ENCODE measurements at regions not wholly inside any gene's neighbourhood (a gene's known extent, or its start where the extent isn't known, plus 50 kb on each side); places are given as distances from the start of the nearest gene placed in this dataset.

DNA sequence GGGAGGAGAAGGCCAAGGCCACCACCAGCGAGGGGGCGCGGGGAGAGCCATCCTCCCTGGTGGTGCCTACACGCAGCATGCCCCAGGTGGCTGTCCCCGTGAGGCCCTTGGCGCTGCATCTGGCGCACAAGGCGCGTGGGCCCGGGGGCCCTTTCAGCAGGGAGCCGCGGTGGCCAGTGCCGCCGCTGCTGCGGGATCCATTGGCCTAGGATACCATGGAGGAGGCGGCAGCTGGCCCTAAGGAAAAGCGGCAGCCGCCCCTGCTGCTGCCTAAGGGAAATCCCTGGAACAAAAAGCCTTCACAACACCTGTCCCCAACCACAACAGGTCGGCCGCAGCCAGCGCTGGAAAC, 1059.6 kb downstream of the TECRL start:
- Histone ChIP-seq H3K56ac (ENCODE audit: insufficient read length, low read depth, low read length) (no peak overlapping the region), H2BK20ac (ENCODE audit: low read depth, low read length, poor library complexity, severe bottlenecking) (no peak overlapping the region), H3K79me1 (ENCODE audit: insufficient read depth, low read depth, low read length, poor library complexity, severe bottlenecking) (no peaks in the 10 kb centered on the region), H3K23me2 (ENCODE audit: insufficient read length, low read depth, low read length, poor library complexity, severe bottlenecking) (no peaks in the 10 kb centered on the region), H3K18ac (ENCODE audit: insufficient read length, low read depth, low read length) (no peak overlapping the region), H4K8ac (replicated peaks; ENCODE audit: insufficient read length, low read depth, low read length) (no peak overlapping the region), H2AFZ (ENCODE audit: low read length) (no peak overlapping the region), H3K23ac (ENCODE audit: insufficient read length, low read depth, low read length) (no peak overlapping the region), H4K91ac (ENCODE audit: insufficient read length, low read depth, low read length) (no peak overlapping the region), H3K4me1 (ENCODE audit: insufficient read depth, low read length) (no peaks in the 10 kb centered on the region), H3K4me2 (ENCODE audit: insufficient read depth, insufficient read length, low read length) (no peak overlapping the region), H2BK120ac (ENCODE audit: low read depth, low read length, poor library complexity, severe bottlenecking) (no peak overlapping the region), H2BK15ac (ENCODE audit: low read depth, low read length) (no peak overlapping the region), H3K9me3 (ENCODE audit: control insufficient read depth, low read depth, low read length) (peaks cover 24% of the 10 kb centered on the region), H2BK12ac (ENCODE audit: insufficient read length, low read depth, low read length) (no peak overlapping the region), H3K27ac (ENCODE audit: insufficient read length, low read depth, low read length) (no peak overlapping the region), H4K5ac (ENCODE audit: insufficient read length, low read depth, low read length) (no peak overlapping the region), H3K79me2 (ENCODE audit: insufficient read depth, low read length) (no peaks in the 10 kb centered on the region), H4K20me1 (ENCODE audit: control insufficient read depth, insufficient read depth, insufficient read length) (no peaks in the 10 kb centered on the region), H3K14ac (ENCODE audit: insufficient read depth, low read length) (no peak overlapping the region), H3K27me3 (ENCODE audit: insufficient read depth, low read length) (no peaks in the 10 kb centered on the region), H3T11ph (ENCODE audit: low read length) (no peak overlapping the region), H2AK5ac (ENCODE audit: insufficient read length, low read length) (no peak overlapping the region), H2BK5ac (ENCODE audit: insufficient read length, low read length) (no peak overlapping the region), H3K9ac (ENCODE audit: extremely low read depth, insufficient read length, low read length) (no peak overlapping the region), H3K4ac (ENCODE audit: low read depth, low read length) (no peak overlapping the region)
- Mint-ChIP-seq H3K9me3 (peaks cover 56 to 57% of the 10 kb centered on the region in 2 experiments), H3K27me3 (ENCODE audit: low read depth) (no peaks in the 10 kb centered on the region), H3K27ac (no peak overlapping the region), H3K4me1 (no peaks in the 10 kb centered on the region), H3K4me3 (no peak overlapping the region), H3K36me3 (ENCODE audit: insufficient read depth in 1 of 3, low read depth in 3 of 3) (peaks cover 24 to 49% (median 39%) of the 10 kb centered on the region in 3 experiments)
- TF ChIP-seq, protein P1, sequence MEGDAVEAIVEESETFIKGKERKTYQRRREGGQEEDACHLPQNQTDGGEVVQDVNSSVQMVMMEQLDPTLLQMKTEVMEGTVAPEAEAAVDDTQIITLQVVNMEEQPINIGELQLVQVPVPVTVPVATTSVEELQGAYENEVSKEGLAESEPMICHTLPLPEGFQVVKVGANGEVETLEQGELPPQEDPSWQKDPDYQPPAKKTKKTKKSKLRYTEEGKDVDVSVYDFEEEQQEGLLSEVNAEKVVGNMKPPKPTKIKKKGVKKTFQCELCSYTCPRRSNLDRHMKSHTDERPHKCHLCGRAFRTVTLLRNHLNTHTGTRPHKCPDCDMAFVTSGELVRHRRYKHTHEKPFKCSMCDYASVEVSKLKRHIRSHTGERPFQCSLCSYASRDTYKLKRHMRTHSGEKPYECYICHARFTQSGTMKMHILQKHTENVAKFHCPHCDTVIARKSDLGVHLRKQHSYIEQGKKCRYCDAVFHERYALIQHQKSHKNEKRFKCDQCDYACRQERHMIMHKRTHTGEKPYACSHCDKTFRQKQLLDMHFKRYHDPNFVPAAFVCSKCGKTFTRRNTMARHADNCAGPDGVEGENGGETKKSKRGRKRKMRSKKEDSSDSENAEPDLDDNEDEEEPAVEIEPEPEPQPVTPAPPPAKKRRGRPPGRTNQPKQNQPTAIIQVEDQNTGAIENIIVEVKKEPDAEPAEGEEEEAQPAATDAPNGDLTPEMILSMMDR (conservative IDR thresholded peaks at IDR 0.05) = no peak
- no CpG with 5 or more reads among the region's 21 CpGs for WGBS (ENCODE audit: extremely low coverage, insufficient read length, low lambda C conversion rate)
- DNase-seq = no peak

All from H9 (cell line).